ENCODE measurements at regions not wholly inside any gene's neighbourhood (a gene's known extent, or its start where the extent isn't known, plus 50 kb on each side); places are given as distances from the start of the nearest gene placed in this dataset.
"Not testable (repeated sequence)": the region's sequence is repeated elsewhere in the genome, so short reads cannot be mapped to it uniquely, and the experiment has no call there.

DNA sequence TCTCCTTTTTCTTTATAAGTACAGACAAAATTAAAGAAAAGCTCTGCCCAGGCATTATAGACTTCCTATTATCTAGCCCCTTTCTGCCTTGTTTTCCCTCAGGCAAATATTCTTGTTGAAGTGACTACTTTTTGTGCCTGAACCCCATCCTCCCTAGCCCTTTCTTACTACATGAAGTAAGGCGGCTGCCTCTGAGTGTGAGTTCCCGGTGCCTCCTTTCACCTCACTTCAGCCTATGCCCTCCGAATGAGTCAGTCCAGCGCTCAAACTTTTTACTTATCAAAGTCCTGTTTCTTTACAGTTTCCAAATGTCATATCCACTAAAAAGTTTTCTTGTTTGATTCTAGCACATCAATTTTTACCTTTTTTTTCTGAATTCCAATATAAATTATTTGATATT lies 778.3 kb upstream of the NRXN1 start:
- no peak for DNase-seq
- intact Hi-C loops (cut with DNase I, micrococcal nuclease) = no loop called here
- ATAC-seq = no peak

DNA sequence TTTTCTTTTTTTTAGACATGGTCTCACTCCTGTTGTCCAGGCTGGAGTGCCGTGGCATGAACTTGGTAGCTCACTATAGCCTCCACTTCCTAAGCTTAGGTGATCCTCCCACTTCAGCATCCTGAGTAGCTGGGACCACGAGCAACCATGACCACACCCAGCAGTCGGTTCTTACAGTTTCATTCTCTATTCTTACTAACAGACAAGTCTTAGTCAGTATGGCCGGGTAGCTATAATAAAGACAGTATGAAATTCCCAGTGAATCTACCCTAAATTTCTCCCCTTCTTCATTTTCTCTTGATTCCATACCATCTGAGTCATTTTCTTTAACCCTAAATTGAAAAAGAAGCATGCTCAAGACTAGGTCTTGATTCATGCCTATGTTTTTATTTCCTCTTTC lies 775.3 kb upstream of the NRXN1 start:
- intact Hi-C loops (cut with DNase I, micrococcal nuclease) = no loop called here
- ATAC-seq = no peak

DNA sequence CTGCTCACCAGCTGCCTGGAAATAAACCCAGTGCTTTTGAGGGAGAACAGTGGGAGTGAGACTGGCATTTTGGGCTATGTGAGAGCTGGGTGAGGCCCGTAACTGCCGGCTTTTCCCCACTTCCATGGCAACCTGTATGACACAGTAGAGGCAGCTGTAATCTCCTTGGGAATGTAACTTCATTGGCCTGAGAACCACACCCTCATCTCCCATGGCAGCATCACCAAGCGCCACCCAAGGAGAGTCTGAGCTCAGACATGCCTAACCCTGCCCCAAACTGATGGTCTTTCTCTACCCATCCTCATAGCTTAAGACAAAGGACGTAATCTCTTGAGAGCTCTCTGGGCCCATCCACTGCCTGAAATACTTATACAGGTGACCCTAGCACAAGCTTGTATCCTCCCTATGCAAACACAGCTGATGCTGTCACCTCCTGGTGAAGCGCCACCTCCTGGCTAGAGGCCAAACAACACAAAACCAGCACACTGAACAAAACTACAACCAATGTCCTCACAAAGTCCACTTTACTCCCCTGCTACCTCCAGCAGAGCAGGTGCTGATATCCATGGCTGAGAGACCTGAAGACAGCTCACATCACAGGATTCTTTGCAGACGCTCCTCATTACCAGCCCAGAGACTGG lies 763.4 kb upstream of the NRXN1 start:
- DNase-seq (peak in 1 of 2 donors; percentile 41), ATAC-seq (peak; percentile 75)
- intact Hi-C loops (cut with DNase I, micrococcal nuclease) = no loop called here

More for the DNA sequence above, 775.3 kb upstream of the NRXN1 start:
- DNase-seq = no peak

DNA sequence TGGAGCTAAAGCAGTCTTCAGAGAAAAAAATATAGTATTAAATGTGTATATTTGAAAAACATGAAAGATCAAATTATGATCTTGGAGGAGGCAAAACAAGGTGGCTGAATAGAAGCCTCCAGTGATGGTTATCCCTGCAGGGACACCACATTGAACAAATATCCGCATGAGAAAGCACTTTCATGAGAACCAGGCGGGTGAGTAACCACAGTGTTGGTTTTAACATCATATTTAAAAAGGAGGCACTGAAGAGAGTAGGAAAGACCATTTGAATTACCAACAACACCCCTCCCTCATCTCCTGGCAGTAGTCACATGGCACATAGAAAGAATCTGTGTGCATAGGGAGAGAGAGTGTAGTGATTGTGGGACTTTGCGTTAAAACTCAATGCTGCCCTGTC lies 759.6 kb upstream of the NRXN1 start:
- intact Hi-C loops (cut with DNase I, micrococcal nuclease) = no loop called here
- DNase-seq (no peak), ATAC-seq (no peak)

DNA sequence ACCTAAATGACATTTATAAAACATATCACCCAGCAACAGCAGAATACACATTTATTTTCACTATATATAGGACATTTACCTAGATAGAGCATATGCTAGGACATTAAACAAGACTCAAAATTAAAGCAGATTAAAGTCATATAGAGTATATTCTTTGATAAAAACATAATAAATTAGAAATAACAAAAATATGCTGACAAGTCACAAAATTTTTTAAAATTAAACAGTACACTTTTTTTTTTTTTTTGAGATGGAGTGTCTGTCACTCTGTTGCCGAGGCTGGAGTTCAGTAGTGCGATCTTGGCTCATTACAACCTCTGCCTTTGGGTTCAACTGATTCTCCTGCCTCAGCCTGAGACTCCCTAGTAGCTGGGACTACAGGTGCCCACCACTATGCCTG lies 758.9 kb upstream of the NRXN1 start:
- no peak for ATAC-seq
- intact Hi-C loops (cut with DNase I, micrococcal nuclease) = no loop called here
- DNase-seq = no peak

DNA sequence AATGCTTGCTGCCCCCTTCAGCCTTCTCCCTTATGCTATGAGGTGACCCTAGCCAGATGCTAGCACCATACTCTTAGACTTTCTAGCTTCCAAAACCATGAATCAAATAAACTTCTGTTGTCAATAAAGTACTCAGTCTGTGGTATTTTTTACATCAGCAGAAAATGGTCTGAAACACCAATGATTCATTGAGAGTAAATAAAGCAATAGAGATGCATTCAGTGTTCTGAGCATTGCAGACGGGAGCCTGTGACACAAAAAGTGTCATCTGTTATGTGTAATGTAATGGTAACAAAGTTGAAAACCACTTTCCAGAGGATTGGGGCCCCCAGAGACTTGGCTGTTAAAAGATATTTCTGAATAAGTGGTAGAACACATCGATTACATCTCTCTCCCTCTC lies 758.0 kb upstream of the NRXN1 start:
- no peak for DNase-seq
- intact Hi-C loops (cut with DNase I, micrococcal nuclease) = no loop called here
- ATAC-seq = no peak

DNA sequence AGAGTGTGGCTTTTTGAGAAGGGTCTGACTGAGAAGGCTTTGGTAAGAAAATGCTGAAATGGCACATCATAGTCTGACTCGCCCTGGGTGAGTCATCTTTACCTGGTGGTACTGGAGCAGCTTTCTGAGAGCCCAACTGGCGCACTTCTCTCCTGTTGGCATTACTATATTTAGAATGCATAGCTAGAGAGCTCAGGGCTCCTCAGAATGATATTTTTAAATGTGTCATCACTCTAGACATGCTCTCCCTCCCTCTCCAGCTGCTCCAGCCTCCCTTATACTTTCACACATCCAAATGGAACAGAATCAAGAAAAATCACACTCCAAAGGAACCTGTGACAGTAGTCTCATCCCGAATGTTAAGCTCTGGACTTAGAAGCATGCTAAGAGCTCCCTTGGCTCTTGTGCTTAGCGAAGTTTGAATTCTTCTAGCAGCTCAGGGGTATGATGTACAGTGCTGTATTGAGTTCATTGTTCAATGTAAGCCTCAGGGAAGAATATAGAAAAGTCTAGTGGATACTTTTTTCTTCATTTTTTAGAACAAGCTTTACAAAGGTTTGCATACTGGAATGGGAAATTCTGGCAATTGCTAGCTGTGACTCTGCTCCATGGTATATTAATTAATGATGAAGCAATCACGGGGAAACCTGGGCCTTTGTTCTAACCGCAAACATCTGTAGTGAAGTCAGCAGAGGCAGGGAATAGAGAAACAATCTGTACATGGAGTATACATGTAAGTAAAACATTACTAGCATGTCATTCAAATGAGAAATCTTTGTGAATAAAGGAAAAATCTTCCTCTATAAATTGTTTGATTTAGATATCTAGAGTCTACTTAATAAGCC lies 751.2 kb upstream of the NRXN1 start:
- intact Hi-C loops (cut with DNase I, micrococcal nuclease) = no loop called here
- ATAC-seq (no peak), DNase-seq (no peak)

DNA sequence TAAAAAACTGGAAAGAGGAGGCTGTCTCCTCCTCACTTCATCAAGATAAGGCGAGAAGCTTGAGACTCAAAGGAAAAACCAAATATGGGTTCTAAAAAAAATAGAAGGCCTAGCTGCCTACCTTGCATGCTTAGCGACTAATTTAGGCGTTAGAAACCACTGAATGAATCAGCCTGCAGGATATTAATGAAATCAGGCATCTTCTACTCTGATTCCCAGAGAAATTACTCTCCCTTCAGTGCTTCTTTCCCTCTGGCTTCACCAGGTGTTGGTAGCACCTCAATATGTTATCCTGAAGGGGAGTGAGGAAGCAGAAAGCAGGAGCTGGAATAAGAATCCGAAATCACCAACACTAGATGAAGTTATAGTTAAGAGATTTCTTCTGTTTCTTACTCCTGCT lies 749.8 kb upstream of the NRXN1 start:
- no peak for ATAC-seq
- no peak for DNase-seq
- intact Hi-C loops (cut with DNase I, micrococcal nuclease) = no loop called here

DNA sequence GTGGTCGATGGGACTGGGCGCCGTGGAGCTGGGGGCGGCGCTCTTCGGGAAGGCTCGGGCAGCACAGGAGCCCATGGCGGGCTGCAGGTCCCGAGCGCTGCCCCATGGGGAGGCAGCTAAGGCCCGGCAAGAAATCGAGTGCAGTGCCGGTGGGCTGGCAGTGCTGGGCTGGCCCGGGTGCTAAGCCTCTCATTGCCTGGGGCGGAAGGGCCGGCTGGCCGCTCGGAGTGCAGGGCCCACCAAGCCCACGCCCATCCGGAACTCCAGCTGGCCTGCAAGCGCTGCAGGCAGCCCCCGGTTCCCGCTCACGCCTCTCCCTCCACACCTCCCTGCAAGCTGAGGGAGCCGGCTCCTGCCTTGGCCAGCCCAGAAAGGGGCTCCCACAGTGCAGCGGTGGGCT lies 748.4 kb upstream of the NRXN1 start:
- intact Hi-C loops (cut with DNase I, micrococcal nuclease) = no loop called here
- ATAC-seq (no peak), DNase-seq (no peak)

DNA sequence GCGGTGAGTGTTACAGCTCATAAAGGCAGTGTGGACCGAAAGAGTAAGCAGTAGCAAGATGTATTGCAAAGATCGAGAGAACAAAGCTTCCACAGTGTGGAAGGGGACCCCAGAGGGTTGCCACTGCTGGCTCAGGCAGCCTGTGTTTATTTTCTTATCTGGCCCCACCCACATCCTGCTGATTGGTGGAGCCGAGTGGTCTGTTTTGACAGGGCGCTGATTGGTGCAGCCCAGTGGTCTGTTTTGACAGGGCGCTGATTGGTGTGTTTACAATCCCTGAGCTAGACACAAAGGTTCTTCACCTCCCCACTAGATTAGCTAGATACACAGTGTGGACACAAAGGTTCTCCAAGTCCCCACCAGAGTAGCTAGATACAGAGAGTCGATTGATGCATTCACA lies 747.8 kb upstream of the NRXN1 start:
- ATAC-seq; intact Hi-C loops (cut with DNase I, micrococcal nuclease): not testable (repeated sequence)

DNA sequence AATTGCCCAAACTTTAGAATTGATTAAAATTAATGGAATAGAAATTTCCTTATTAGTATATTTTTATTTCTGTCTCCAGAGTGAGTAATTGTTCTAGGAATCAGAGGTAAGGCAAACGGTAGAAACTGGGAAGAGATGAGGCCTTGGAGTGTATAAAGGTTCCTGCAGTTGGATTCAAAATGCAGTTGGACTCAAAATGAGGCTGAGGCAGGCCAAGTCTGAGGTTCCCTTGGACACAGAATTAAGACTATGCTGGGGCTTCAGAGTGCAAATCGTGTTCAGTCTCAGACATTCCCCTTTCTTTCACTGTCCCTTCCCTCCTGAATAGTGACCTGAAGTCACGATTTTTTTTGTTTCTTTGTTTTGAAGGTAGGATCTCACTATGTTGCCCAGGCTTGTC lies 746.9 kb upstream of the NRXN1 start:
- intact Hi-C loops (cut with DNase I, micrococcal nuclease) = no loop called here
- ATAC-seq (no peak), DNase-seq (no peak)

More for the DNA sequence above, 747.8 kb upstream of the NRXN1 start:
- not testable (repeated sequence) for DNase-seq

DNA sequence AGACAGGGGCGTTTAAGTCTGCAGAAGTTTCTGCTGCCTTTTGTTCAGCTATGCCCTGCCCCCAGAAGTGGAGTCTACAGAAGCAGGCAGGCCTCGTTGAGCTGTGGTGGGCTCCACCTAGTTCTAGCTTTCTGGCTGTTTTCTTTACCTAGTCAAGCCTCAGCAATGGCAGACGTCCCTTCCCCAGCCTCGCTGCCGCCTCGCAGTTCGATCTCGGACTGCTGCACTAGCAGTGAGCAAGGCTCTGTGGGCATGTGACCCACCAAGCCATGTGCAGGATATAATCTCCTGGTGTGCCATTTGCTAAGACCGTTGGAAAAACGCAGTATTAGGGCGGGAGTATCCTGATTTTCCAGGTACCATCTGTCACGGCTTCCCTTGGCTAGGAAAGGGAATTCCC lies 742.7 kb upstream of the NRXN1 start:
- ATAC-seq; intact Hi-C loops (cut with DNase I, micrococcal nuclease); DNase-seq: not testable (repeated sequence)

DNA sequence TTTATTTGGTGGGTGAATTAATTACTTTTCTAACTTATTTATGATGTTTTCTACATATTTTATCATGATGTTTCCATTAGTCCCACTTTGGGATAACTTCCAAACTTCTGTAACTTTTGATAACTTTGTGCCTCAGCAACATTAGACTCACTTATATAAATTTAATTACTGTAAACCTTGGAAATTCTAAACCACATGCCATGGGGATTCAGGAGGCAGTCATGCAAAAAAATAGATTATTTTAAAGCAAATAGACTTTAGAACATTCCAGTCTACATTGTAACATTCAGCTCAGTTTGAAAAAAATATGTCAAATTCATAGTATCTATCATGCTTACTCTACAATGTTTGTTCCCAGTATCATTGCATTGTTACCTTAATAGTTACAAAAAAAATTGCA lies 728.5 kb upstream of the NRXN1 start:
- DNase-seq (no peak), ATAC-seq (no peak)
- intact Hi-C loops (cut with DNase I, micrococcal nuclease) = no loop called here

DNA sequence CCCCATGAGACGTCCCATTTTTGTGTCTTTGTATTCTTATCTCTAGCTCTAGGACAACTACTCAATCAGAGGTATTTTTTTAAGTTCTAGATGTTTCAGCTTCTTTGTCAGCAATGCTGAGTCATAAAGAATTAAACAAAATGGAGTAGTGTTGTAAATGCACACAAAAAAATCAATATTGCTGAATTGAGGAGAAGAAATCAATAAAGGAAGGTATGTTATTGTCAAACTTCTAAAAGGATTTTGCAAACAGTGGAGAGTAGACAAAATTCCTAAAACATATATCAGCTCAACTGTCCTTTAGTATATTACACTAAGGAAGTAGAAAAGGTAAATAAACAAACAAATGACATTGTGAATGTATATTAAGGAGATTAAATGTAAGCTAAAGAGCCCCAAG lies 726.1 kb upstream of the NRXN1 start:
- intact Hi-C loops (cut with DNase I, micrococcal nuclease) = no loop called here
- ATAC-seq (no peak), DNase-seq (no peak)

DNA sequence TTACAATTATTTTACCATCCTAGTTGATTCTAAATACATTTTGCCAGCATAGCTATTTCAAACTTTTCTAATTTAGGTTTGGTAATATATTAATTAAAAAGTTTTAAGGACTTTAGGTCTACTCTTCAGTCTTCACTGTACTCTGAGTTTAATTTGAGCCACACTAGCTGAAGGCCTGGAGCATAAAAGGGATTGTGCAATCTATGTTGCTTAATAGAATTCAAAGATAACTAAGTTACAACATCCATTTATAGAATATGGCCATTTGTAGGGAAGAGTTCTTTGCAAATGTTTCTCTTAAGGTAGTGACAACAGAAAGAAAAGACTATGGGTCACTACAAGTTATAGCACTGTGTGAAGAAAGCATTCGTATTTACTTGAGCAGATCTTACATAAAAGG lies 702.2 kb upstream of the NRXN1 start:
- ATAC-seq (no peak), DNase-seq (no peak)
- intact Hi-C loops (cut with DNase I, micrococcal nuclease) = no loop called here

DNA sequence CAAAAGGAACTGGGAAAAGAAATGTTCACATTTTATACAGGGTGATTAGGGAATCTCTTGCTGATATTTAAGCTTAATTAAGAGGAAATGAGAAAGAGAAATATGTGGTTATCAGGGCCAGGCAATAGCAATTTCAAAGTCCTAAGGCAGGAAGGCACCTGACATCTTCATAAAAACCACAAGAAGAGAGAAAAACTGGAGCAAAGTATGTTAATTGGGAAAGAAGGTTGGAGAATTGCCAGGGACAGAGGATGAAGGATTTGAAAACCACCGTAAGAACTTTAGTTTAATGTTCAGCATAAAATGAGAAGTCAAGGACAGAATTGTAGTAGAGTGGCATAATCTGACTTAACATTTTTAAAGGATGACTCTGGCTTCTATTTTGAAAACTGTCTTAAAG lies 691.8 kb upstream of the NRXN1 start:
- ATAC-seq (no peak), DNase-seq (no peak)
- intact Hi-C loops (cut with DNase I, micrococcal nuclease) = no loop called here

DNA sequence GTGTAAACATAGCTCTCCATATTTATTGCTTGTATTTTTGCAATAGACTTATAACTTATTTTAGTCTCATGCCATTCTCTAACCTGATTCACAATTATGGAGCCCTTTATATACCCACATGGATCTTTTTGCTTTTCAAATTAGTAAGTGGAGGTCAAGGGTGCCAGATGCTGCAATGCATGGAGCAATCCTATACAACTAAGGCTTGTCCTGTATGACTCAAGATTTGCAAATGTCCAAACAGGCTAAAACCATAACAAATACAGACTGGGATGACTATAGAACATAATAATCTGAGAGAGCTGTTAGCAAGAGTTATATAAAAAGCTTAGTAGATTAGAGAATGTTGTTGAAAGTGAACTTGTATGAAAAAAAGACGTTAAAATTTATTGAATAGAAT lies 690.4 kb upstream of the NRXN1 start:
- ATAC-seq (no peak), DNase-seq (no peak)
- intact Hi-C loops (cut with DNase I, micrococcal nuclease) = no loop called here

DNA sequence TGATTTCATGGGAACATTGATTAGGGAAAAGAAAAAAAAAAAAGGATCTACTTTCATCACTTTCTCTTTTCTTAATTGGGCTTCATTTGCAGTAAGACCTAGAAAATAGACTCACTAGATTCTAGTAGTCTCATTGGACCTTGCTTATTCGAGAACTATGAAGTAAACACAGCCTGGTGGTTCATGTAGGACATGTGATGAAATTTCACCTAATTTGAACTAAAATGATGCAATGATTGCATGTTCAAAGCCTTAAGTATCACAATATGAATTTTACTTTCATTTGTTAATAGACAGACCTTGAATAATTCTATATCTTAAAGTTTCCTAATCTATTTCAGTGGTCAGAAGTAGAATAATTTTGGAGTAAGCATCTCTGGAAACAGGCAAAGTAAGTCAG lies 688.9 kb upstream of the NRXN1 start:
- ATAC-seq = no peak
- DNase-seq = no peak
- intact Hi-C loops (cut with DNase I, micrococcal nuclease) = no loop called here

DNA sequence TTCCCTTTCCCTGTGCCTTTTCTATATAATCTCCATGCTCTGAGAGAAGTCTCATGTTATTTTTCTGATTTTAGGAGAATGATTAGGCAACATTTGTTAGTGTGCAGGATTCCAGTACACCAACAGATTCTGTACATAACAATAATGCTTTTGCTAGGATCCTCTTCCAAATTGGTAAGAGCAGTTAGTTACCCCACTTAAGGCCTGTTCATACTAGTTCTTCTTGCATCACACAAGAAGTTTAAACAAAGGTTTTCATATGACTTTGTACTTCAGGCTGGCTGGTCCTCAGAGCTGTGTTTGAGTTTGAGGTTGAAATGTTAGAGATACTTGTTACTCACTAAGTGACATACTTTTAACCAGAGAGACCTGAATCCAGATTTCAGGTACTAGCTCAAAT lies 686.9 kb upstream of the NRXN1 start:
- ATAC-seq = no peak
- DNase-seq = no peak
- intact Hi-C loops (cut with DNase I, micrococcal nuclease) = no loop called here

DNA sequence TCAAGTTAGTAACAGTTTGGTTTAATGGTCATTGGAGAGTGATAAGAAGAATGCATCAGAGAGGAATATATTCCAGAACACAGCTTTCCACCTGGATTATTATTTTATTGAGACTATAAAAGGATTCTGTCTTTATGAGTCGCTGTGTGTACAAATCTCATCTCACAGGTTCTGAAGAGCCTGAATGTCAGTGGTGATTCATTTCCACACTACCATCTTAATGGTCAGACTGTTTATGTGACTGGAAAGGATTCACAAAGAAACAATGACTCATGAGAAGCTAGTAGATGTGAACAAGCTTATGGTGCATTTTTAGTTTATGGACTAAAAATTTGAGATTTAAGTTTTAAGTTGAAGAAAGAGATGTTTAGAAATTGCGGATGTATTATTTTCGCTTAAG lies 685.4 kb upstream of the NRXN1 start:
- DNase-seq = no peak

DNA sequence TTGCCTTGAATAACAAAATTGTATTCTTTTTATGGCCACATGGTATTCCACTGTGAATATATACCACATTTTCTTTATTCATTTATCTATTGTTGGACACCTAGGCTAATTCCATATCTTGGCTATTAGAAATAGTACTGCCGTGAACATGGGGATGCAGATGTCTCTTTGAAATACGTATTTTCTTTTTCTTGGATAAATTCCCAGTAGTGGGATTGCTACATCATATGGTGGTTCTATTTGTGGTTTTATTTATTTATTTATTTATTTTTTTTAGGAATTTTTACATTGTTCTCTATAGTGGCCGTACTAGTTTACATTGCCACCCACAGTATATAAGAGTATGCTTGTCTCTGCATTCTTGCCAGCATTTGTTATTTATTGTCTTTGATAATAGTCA lies 679.8 kb upstream of the NRXN1 start:
- intact Hi-C loops (cut with DNase I, micrococcal nuclease) = no loop called here
- DNase-seq (no peak), ATAC-seq (no peak)

More for the DNA sequence above, 685.4 kb upstream of the NRXN1 start:
- peak; percentile 99 for ATAC-seq
- intact Hi-C loops (cut with DNase I, micrococcal nuclease) = no loop called here

Measured in left colon (tissue), 2 donors.